NCI-H69 (cell line): ENCODE measurements at regions not wholly inside any gene's neighbourhood (a gene's known extent, or its start where the extent isn't known, plus 50 kb on each side); places are given as distances from the start of the nearest gene placed in this dataset.
A peak's percentile ranks its signal among the peaks of the same experiment; 100 is the strongest.
"Not testable (repeated sequence)": the region's sequence is repeated elsewhere in the genome, so short reads cannot be mapped to it uniquely, and the experiment has no call there.

Experiments used
- DNase-seq: peaks from one replicate; lab custom pipeline; 2025; lab: John Stamatoyannopoulos, UW

- no peak for DNase-seq
Observed at GRCh38 chr6:133114973-133115372, 126.2 kb upstream of the EYA4 start.

DNA sequence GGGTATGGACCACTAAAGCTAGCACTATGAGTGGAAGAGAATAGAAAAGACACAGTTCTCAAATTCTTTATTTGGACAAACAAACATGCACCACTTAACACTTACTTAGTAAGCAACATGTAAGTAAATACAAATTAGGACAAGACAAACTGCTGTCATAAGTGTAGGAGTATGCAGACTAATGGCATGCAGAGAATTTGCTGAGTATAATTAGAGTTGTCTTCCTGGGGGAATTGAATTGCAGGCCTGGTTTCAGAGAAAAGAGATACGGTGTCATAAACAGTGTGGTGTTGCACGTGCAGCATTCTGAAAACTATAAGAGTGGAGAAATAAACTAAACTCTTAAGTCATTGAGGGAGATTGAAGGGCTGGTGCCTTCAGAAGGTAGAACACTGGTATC lies 125.2 kb upstream of the EYA4 start:
- no peak for DNase-seq

- DNase-seq, result no peak
Observed at GRCh38 chr6:133128191-133128590, 113.0 kb upstream of the EYA4 start.

DNA sequence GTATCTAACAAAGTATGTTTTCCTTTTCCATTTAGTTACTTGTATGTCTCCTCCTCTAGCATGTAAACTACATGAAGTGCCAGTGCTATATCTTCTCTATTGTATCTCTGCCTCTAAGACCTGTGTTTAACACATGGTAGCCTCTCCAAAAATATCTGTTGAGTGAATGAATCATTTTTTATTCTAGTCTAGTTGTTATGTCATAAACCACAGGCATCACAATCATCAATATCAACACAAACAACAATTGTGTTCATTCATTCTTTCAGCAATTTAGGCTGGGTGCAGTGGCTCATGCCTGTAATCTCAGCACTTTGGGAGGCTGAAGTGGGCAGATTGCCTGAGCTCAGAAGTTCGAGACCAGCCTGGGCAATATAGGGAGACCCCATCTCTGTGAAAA lies 111.6 kb upstream of the EYA4 start:
- DNase-seq, result no peak

GRCh38 chr6:133130863-133131262 lies 110.3 kb upstream of the EYA4 start:
- no peak for DNase-seq

GRCh38 chr6:133131621-133132465 lies 109.3 kb upstream of the EYA4 start:
- no peak for DNase-seq

DNA sequence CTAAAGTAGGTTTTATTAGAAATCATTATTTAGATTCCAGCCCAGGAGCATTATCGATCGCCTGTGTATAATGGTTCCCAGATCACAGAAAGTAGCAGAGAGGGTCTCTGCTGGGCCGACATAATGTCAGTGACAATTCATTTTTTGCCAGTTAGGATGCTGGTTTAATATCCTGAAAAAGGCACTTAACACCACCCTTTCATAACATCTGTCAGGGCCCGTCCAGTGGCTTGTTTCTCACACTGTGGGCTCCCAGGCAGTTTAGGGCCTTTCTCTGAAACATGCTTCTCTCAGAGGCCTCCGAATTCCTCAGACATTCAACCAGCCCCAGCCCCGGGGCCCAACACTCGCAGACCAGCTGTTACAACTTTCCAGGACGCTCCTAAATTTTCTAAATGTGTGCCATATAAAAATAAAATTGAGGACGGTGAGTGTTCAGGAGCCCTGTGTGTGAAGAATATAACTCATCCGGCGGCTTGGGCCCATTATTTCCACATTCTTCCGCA lies 108.6 kb upstream of the EYA4 start:
- no peak for DNase-seq

DNA sequence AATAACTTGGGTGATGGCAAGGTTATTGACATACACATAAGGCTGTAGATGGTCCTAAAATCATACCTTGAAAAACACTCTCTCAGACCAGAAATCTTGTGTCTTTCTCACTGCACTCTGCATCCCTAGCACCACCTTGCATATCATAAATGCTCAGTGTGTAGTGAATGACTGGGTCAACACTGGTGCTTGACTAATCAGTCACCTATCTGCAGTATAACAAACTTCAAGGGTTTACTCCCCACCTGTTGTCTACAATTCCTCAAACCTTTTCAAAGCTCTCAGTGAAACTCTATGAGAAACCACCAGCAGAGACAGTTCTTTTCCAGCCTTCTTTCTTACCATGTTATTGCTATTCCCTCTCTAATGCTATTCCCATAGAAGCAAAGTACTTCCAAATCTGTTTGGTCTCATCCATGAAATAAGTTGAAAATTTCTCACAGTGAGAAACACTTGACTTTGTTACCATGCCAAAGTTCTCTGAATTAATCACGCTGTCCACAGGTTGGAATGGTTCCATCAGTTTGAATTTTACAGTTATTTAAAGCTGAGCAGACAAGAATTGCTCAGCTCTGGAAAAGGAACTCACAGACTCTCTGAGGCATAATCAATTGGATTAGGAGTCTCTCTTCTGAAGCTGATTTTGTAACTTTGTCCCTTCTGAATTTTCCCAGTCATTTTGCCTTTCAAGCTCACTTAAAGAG lies 104.8 kb upstream of the EYA4 start:
- DNase-seq, result no peak

- not testable (repeated sequence) for DNase-seq
Observed at GRCh38 chr6:133147470-133148184, 93.5 kb upstream of the EYA4 start.

DNA sequence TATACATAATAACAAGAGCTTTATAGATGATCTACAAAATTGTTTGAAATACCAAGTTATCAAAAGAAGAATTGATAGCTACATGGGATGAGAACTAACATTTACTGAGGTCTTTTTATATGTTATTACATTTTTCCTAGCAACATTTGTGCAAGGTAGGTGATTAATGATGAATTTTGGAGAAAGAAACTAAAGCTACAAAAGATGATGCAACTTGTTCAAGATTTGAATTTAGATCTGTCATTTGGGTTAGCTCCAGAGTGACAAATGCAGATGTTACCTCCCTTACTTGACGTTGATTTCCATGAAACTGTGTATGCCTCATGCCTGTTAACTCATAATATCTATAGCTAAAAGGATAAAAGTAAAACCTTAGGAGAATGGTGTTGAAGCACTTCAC lies 84.5 kb upstream of the EYA4 start:
- DNase-seq, result no peak

DNA sequence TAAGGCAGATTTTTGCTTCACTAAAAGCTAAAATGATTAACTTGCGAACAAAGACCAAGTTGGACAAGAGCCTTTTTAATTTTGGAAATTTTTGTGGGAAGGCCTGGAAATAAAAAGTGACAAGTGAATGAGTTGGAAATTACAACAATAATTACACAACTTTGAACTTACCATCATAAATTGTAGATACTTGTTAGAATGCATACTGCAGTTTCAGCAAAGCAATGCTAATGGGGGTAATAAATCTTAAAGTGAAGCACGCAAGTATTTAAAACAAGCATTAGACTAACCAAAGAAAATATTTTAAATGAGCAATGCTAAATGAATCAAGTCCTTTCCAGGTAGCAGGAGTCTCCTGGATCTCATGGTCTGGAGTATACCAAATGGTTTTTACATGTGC lies 83.2 kb upstream of the EYA4 start:
- DNase-seq, result no peak

GRCh38 chr6:133159255-133159795 lies 81.8 kb upstream of the EYA4 start:
- DNase-seq, result no peak

GRCh38 chr6:133160536-133160935 lies 80.6 kb upstream of the EYA4 start:
- DNase-seq, result no peak

DNA sequence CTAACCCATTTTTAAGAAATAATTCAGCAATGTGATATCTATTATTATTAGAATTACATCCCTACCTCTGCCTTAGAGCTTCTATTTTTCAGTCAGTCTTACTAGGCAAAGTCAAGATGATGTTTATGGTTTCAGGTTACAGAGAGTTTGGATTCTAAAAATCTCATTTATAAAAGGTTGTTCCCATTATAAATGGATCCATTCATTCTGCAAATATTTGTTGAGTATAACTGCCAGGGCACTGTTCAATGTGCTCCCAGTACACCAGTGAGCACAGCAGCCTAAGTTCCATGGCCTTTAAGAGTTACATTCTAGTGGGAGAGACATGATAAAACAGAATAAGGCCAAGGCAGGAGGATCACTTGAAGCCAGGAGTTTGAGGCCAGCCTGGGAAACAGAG lies 75.9 kb upstream of the EYA4 start:
- no peak for DNase-seq

DNA sequence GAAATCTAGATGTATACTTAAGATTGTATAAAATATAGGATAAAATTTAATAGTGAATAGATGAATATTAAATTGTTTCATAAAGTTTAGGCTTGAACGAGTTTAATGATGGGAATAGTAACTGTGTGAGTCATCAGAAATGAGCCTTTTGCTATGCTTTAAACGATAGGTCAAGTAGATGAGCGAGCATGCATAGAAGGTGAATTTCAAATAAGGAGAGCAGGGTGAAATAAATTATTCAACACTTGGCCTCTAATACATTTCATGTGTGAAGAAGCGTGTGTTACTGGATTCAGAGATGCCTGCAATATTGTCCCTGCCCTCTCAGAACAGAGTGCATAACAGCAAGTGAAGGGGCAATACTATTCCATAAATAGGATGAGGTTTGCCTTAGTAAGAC lies 74.4 kb upstream of the EYA4 start:
- no peak for DNase-seq

DNA sequence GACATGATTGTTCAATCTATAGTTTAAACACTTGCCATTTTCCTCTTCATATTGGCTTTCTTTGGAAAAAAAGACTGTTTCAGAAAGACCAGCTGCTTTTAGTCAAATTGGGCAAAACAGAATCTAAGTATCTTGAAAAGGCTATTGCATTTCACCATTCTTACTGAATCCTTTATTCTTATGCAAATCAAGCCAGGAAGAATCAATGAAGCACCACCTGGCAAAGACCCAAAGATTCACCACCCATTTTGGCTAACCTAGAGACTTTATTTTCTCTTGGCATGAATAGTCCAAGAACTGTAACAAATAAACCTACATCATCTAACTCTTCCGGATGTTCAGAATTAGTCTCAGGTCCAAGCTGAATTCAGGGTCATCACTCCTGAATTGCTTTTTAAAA lies 71.3 kb upstream of the EYA4 start:
- DNase-seq, result no peak

GRCh38 chr6:133170602-133171001 lies 70.6 kb upstream of the EYA4 start:
- DNase-seq, result no peak

- no peak for DNase-seq
Observed at GRCh38 chr6:133171989-133172604, 69.1 kb upstream of the EYA4 start.

- no peak for DNase-seq
Observed at GRCh38 chr6:133173276-133173675, 67.9 kb upstream of the EYA4 start.

GRCh38 chr6:133179481-133179880 lies 61.7 kb upstream of the EYA4 start:
- DNase-seq, result peak; percentile 11

DNA sequence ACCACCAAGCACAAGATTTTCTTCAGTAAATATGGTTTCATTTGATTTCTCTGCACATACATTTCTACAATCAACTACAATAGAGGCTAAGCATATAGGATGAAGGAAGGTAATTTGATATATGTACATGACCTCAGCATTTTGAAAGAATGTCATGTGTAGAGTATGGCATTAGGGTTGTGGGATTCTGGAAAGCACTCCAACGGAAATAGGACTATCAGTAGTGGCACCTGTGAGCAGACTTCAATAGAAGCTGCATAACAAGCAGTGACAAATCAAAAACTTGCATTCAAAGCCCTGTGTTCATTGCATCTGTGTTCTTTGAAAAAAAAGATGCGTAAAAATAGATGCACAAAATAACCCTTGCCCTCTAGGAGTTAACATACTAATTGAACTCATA lies 57.5 kb upstream of the EYA4 start:
- DNase-seq, result no peak

DNA sequence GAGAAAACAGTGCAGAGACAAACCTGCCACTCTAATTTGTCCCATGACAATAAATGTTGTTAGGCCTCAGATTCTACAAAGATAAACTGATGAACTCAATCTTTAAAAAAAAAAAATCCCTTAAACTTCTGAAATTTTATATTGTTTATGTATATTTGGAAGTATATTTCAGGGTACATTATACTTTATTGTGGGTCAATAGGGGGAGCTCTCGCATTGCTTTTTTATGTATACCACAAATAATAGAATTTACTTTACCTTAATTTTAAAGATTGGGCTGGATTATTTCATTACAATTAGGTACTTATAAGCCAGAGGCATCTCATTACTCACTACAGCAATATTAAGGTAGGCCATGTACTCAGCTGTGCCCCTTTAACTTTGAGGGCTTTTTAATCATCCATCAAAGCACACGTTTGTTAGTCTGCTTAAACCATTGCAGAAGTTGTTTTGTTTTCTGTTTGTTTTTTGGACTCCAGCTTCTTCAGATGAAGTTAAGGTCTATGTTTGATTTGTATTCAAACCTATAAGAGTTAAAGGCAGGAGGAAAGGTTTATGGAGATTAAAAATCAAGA lies 56.3 kb upstream of the EYA4 start:
- DNase-seq, result peak; percentile 37
